IMR-90 (cell line): ENCODE measurements at regions not wholly inside any gene's neighbourhood (a gene's known extent, or its start where the extent isn't known, plus 50 kb on each side); places are given as distances from the start of the nearest gene placed in this dataset.

Source experiments
- ATAC-seq: fragments of 200-7000 bp; cut with Tn5 transposase; 2 replicates; pipeline ENCODE4 v1.9.1; 2020; ENCODE audit warnings: low read depth, mild to moderate bottlenecking, moderate library complexity
- BruUV-seq: library from RNA; stranded (reverse); fragments of 400-500 nt; replicated peaks from 2 replicates; lab custom pipeline; 2021; lab: Mats Ljungman, UMichigan
- CTCF ChIA-PET: fragments of 300-600 bp; formaldehyde crosslinking; extraction: SDS; loops from one replicate; lab custom pipeline; 2021; ENCODE audit warnings: antibody characterized with exemption; lab: Yijun Ruan, JAX
- POLR2A ChIA-PET: fragments of 300-600 bp; sonication (Branson Sonifier 250); formaldehyde crosslinking; loops from one replicate; lab custom pipeline; 2022; ENCODE audit warnings: antibody characterized with exemption; ENCODE audit not compliant: unreplicated experiment; lab: Charles Lee
- DNase-seq: peaks from one replicate; pipeline ENCODE4 v3.0.0; 2013
- H2AFZ ChIP-seq: replicated peaks from 2 replicates; pipeline ENCODE3; 2013; ENCODE audit warnings: low read length, mild to moderate bottlenecking; ENCODE audit not compliant: poor library complexity
- H2AK5ac ChIP-seq: 2 replicates; pipeline ENCODE4 v1.6.1; 2013; ENCODE audit warnings: low read depth, low read length, inconsistent platforms
- H2AK9ac ChIP-seq: replicated peaks from 2 replicates; pipeline ENCODE3; 2013; ENCODE audit warnings: mild to moderate bottlenecking, low read depth, low read length, moderate library complexity; ENCODE audit not compliant: poor library complexity
- H2BK120ac ChIP-seq: 2 replicates; pipeline ENCODE4 v1.6.1; 2013; ENCODE audit warnings: low read depth, low read length, inconsistent platforms
- H2BK15ac ChIP-seq: 3 replicates; pipeline ENCODE4 v1.6.1; 2013; ENCODE audit warnings: low read depth, low read length, inconsistent platforms
- H2BK20ac ChIP-seq: 2 replicates; pipeline ENCODE4 v1.6.1; 2013; ENCODE audit warnings: low read depth, mild to moderate bottlenecking, inconsistent platforms, low read length, moderate library complexity
- H2BK5ac ChIP-seq: 2 replicates; pipeline ENCODE4 v1.6.1; 2013; ENCODE audit warnings: mild to moderate bottlenecking, low read depth, low read length, inconsistent platforms; ENCODE audit not compliant: poor library complexity, severe bottlenecking
- H3K14ac ChIP-seq: replicated peaks from 2 replicates; pipeline ENCODE4 v1.6.1; 2013; ENCODE audit warnings: low read depth, low read length, inconsistent platforms
- H3K18ac ChIP-seq: 2 replicates; pipeline ENCODE4 v1.6.1; 2013; ENCODE audit warnings: low read depth, low read length, control low read depth
- H3K23ac ChIP-seq: 2 replicates; pipeline ENCODE4 v1.6.1; 2013; ENCODE audit warnings: low read depth, low read length, inconsistent platforms
- H3K27ac ChIP-seq: 2 replicates; pipeline ENCODE4 v1.5.1; 2013; ENCODE audit warnings: mild to moderate bottlenecking, control low read depth, low read length; ENCODE audit not compliant: insufficient read depth
- H3K27me3 ChIP-seq: 2 replicates; pipeline ENCODE4 v1.6.1; 2013; ENCODE audit warnings: low read length; ENCODE audit not compliant: control insufficient read depth, insufficient read depth
- H3K36me3 ChIP-seq: 2 replicates; pipeline ENCODE4 v1.6.1; 2013; ENCODE audit warnings: low read length, mixed read lengths; ENCODE audit not compliant: control insufficient read depth, insufficient read depth
- H3K4ac ChIP-seq: 2 replicates; pipeline ENCODE4 v1.6.1; 2013; ENCODE audit warnings: low read depth, low read length, inconsistent platforms
- H3K4me1 ChIP-seq: 2 replicates; pipeline ENCODE4 v1.6.1; 2013; ENCODE audit warnings: low read length, mixed read lengths; ENCODE audit not compliant: control insufficient read depth, insufficient read depth
- H3K4me2 ChIP-seq: 2 replicates; pipeline ENCODE4 v1.6.1; 2013; ENCODE audit warnings: low read depth, mild to moderate bottlenecking, control low read depth, low read length, moderate library complexity
- H3K4me3 ChIP-seq: 2 replicates; pipeline ENCODE4 v1.5.1; 2013; ENCODE audit warnings: low read depth, mild to moderate bottlenecking, control low read depth, low read length, moderate library complexity; ENCODE audit not compliant: insufficient read depth
- H3K56ac ChIP-seq: 2 replicates; pipeline ENCODE4 v1.6.1; 2013; ENCODE audit warnings: low read length, inconsistent platforms; ENCODE audit not compliant: insufficient read depth; ENCODE audit errors: extremely low read depth
- H3K79me1 ChIP-seq, 2 experiments: 2 replicates each; pipeline ENCODE4 v1.6.1; 2013; ENCODE audit warnings: low read length in 2 of 2, inconsistent platforms in 1 of 2, low read depth in 1 of 2
- H3K9ac ChIP-seq: 2 replicates; pipeline ENCODE4 v1.6.1; 2013; ENCODE audit warnings: low read depth, low read length, control low read depth
- H3K9me1 ChIP-seq: 2 replicates; pipeline ENCODE4 v1.6.1; 2013; ENCODE audit warnings: low read length, inconsistent platforms; ENCODE audit not compliant: insufficient read depth
- H3K9me3 ChIP-seq: 2 replicates; pipeline ENCODE4 v1.6.1; 2013; ENCODE audit warnings: low read length; ENCODE audit not compliant: control insufficient read depth, insufficient read depth
- H4K20me1 ChIP-seq: 2 replicates; pipeline ENCODE4 v1.6.1; 2013; ENCODE audit warnings: low read length, inconsistent platforms; ENCODE audit not compliant: insufficient read depth
- H4K5ac ChIP-seq: 2 replicates; pipeline ENCODE4 v1.6.1; 2013; ENCODE audit warnings: mild to moderate bottlenecking, low read depth, low read length, control low read depth
- H4K8ac ChIP-seq, 2 experiments: 2 replicates each; pipeline ENCODE4 v1.6.1; 2013; ENCODE audit warnings: low read depth in 2 of 2, low read length in 2 of 2, control low read depth in 1 of 2, inconsistent platforms in 1 of 2
- H4K91ac ChIP-seq: 2 replicates; pipeline ENCODE4 v1.6.1; 2013; ENCODE audit warnings: low read depth, low read length, inconsistent platforms; ENCODE audit not compliant: insufficient read depth
- MXI1 ChIP-seq: IDR thresholded peaks from 2 replicates; pipeline ENCODE4 v1.6.1; 2012; ENCODE audit warnings: low read depth, mild to moderate bottlenecking, low read length, moderate library complexity, borderline replicate concordance
- NFE2L2 ChIP-seq: fragments of 150-350 bp; IDR thresholded peaks from 2 replicates; pipeline ENCODE4 v1.6.1; 2016; ENCODE audit warnings: low read depth, mild to moderate bottlenecking, low read length
- WGBS, 2 experiments: methylation state at CpG; one replicate each; pipeline versions ENCODE4 v1.1.5 to v1.1.7; 2013; ENCODE audit warnings: missing lambda C conversion rate in 2 of 2; ENCODE audit not compliant: insufficient read length in 1 of 2; ENCODE audit errors: extremely low coverage in 2 of 2; 5-methylcytosine and 5-hydroxymethylcytosine counted together
- dilution Hi-C: fragments of 300-500 bp; cut with HindIII; formaldehyde crosslinking; loops from one replicate; pipeline ENCODE4 v1.14.3; 2018; ENCODE audit warnings: low sequenced_read_pairs; ENCODE audit not compliant: unreplicated experiment
- in situ Hi-C: fragments of 300-500 bp; cut with MboI; formaldehyde crosslinking; loops from 3 replicates; pipeline ENCODE4 v1.14.3; 2019; ENCODE audit warnings: low sequenced_read_pairs, inconsistent platforms, mixed read lengths
- intact Hi-C: fragments of 100-400 bp; cut with micrococcal nuclease; formaldehyde crosslinking; loops from 2 replicates; pipeline ENCODE4 v1.10.0; 2022
- TF ChIP-seq, protein P1 (sequence below): fragments of 150-350 bp; IDR thresholded peaks from 2 replicates; pipeline ENCODE4 v1.6.1; 2016; ENCODE audit warnings: low read depth, mild to moderate bottlenecking, low read length, moderate library complexity, borderline replicate concordance
- TF ChIP-seq, protein P2 (sequence below): conservative IDR thresholded peaks from 2 replicates; pipeline ENCODE4 v1.5.1; 2012; ENCODE audit warnings: mild to moderate bottlenecking, low read depth, low read length, improper control_type of control experiment

DNA sequence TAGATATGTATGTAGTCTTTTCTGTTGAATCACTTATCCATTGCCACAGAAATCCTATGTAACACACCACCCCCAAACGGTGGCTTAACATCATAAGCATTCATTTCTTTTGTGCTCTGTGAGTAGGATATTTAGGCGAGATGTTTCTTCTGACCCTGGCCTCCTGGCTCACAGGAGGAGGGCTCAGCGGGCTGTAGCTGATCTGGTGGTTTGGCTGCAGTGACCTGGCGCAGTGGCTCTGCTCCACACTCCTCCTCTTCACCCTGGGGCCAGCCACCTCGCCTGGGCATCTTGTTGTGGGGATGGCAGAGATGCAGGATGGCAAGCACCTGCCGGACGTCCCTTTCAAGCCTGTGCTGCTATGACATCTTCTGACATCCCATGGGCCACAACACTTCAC lies 147.1 kb upstream of the IRS2 start:
- dilution Hi-C loops: no loop called here
- Histone ChIP-seq H3K27ac (no peak overlapping the region), H3K14ac (no peak overlapping the region), H3K56ac (no peak overlapping the region), H4K20me1 (no peaks in the 10 kb centered on the region), H3K4me3 (no peak overlapping the region), H3K9ac (no peak overlapping the region), H3K27me3 (no peaks in the 10 kb centered on the region), H3K4me2 (no peak overlapping the region), H2AK5ac (no peak overlapping the region), H4K5ac (no peak overlapping the region), H3K9me1 (no peaks in the 10 kb centered on the region), H2BK120ac (no peak overlapping the region), H2BK15ac (no peak overlapping the region), H3K4me1 (peaks cover 4% of the 10 kb centered on the region), H2BK5ac (no peak overlapping the region), H4K91ac (no peak overlapping the region), H3K23ac (no peak overlapping the region), H3K9me3 (no peaks in the 10 kb centered on the region), H3K4ac (no peak overlapping the region), H3K79me1 (no peaks in the 10 kb centered on the region), H3K18ac (no peak overlapping the region), H4K8ac (no peak overlapping the region), H2AK9ac (no peak overlapping the region), H2AFZ (peak overlapping the region; percentile 70), H3K36me3 (no peaks in the 10 kb centered on the region), H2BK20ac (no peak overlapping the region)
- DNase-seq (no peak), ATAC-seq (no peak)
- POLR2A ChIA-PET: no interaction called here
- BruUV-seq: no TSS peak
- CTCF ChIA-PET: interaction anchor here (0.6 to 1.5 kb wide), 2 partner anchors 39 to 313 kb away, joined by 3 read pairs; no protein-coding TSS in a partner anchor
- in situ Hi-C loops: no loop called here
- no peak for TF ChIP-seq NFE2L2
- TF ChIP-seq, protein P1, sequence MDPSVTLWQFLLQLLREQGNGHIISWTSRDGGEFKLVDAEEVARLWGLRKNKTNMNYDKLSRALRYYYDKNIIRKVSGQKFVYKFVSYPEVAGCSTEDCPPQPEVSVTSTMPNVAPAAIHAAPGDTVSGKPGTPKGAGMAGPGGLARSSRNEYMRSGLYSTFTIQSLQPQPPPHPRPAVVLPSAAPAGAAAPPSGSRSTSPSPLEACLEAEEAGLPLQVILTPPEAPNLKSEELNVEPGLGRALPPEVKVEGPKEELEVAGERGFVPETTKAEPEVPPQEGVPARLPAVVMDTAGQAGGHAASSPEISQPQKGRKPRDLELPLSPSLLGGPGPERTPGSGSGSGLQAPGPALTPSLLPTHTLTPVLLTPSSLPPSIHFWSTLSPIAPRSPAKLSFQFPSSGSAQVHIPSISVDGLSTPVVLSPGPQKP: no peak
- no peak for TF ChIP-seq MXI1
- TF ChIP-seq, protein P2, sequence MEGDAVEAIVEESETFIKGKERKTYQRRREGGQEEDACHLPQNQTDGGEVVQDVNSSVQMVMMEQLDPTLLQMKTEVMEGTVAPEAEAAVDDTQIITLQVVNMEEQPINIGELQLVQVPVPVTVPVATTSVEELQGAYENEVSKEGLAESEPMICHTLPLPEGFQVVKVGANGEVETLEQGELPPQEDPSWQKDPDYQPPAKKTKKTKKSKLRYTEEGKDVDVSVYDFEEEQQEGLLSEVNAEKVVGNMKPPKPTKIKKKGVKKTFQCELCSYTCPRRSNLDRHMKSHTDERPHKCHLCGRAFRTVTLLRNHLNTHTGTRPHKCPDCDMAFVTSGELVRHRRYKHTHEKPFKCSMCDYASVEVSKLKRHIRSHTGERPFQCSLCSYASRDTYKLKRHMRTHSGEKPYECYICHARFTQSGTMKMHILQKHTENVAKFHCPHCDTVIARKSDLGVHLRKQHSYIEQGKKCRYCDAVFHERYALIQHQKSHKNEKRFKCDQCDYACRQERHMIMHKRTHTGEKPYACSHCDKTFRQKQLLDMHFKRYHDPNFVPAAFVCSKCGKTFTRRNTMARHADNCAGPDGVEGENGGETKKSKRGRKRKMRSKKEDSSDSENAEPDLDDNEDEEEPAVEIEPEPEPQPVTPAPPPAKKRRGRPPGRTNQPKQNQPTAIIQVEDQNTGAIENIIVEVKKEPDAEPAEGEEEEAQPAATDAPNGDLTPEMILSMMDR: no peak
- intact Hi-C loops: no loop called here
- WGBS, 2 experiments: no CpG with 5 or more reads among the region's 7 CpGs
